Endodermal cell (in vitro differentiated cells): ENCODE measurements at regions not wholly inside any gene's neighbourhood (a gene's known extent, or its start where the extent isn't known, plus 50 kb on each side); places are given as distances from the start of the nearest gene placed in this dataset.

Experiments used
- DNase-seq: peaks from one replicate; pipeline ENCODE4 v3.0.0-alpha.2; 2017
- H3K27ac ChIP-seq: 2 replicates; pipeline ENCODE4 v1.5.1; 2013; ENCODE audit warnings: mild to moderate bottlenecking, low read depth, low read length, moderate library complexity
- H3K27me3 ChIP-seq: 2 replicates; pipeline ENCODE4 v1.6.1; 2013; ENCODE audit warnings: mild to moderate bottlenecking, low read length, moderate library complexity; ENCODE audit not compliant: insufficient read depth, control insufficient read depth, poor library complexity, severe bottlenecking
- H3K36me3 ChIP-seq: 2 replicates; pipeline ENCODE4 v1.7.0; 2013; ENCODE audit warnings: mild to moderate bottlenecking, low read length, moderate library complexity; ENCODE audit not compliant: control insufficient read depth, insufficient read depth
- H3K4me1 ChIP-seq: one replicate; pipeline ENCODE4 v1.7.0; 2013; ENCODE audit warnings: low read length; ENCODE audit not compliant: control insufficient read depth, insufficient read depth
- H3K4me3 ChIP-seq: 2 replicates; pipeline ENCODE4 v1.5.1; 2013; ENCODE audit warnings: mild to moderate bottlenecking, low read length, moderate library complexity
- H3K9ac ChIP-seq: 2 replicates; pipeline ENCODE4 v1.6.1; 2013; ENCODE audit warnings: mild to moderate bottlenecking, low read length, moderate library complexity; ENCODE audit not compliant: poor library complexity, severe bottlenecking; ENCODE audit errors: extremely low read depth
- H3K9me3 ChIP-seq: 2 replicates; pipeline ENCODE4 v1.6.1; 2013; ENCODE audit warnings: mild to moderate bottlenecking, low read length, moderate library complexity; ENCODE audit not compliant: control insufficient read depth
- H3K27ac Mint-ChIP-seq: 2 replicates; pipeline ENCODE4 v1.8.0; 2020; ENCODE audit warnings: mixed read lengths
- H3K27me3 Mint-ChIP-seq: 2 replicates; pipeline ENCODE4 v1.8.0; 2021; ENCODE audit warnings: mild to moderate bottlenecking, mixed read lengths; ENCODE audit not compliant: insufficient read depth
- H3K36me3 Mint-ChIP-seq: 2 replicates; pipeline ENCODE4 v1.8.0; 2020; ENCODE audit warnings: low read depth, mixed read lengths
- H3K4me1 Mint-ChIP-seq: 2 replicates; pipeline ENCODE4 v1.8.0; 2020; ENCODE audit warnings: mixed read lengths
- H3K4me3 Mint-ChIP-seq: 2 replicates; pipeline ENCODE4 v1.8.0; 2020; ENCODE audit warnings: mild to moderate bottlenecking, moderate library complexity, mixed read lengths
- H3K9me3 Mint-ChIP-seq: 2 replicates; pipeline ENCODE4 v1.8.0; 2020; ENCODE audit warnings: mild to moderate bottlenecking, mixed read lengths
- WGBS, 2 experiments: methylation state at CpG; one replicate each; pipeline versions ENCODE4 v1.1.5 to v1.1.7; 2013; ENCODE audit warnings: missing lambda C conversion rate in 2 of 2, mixed read lengths in 1 of 2; ENCODE audit not compliant: insufficient coverage in 1 of 2, insufficient read length in 1 of 2; 5-methylcytosine and 5-hydroxymethylcytosine counted together
- TF ChIP-seq, protein P1 (sequence below): fragments of 200-600 bp; sonication (generic); conservative IDR thresholded peaks from 2 replicates; pipeline ENCODE4 v1.5.0; 2021; ENCODE audit warnings: antibody characterized with exemption, mild to moderate bottlenecking

DNA sequence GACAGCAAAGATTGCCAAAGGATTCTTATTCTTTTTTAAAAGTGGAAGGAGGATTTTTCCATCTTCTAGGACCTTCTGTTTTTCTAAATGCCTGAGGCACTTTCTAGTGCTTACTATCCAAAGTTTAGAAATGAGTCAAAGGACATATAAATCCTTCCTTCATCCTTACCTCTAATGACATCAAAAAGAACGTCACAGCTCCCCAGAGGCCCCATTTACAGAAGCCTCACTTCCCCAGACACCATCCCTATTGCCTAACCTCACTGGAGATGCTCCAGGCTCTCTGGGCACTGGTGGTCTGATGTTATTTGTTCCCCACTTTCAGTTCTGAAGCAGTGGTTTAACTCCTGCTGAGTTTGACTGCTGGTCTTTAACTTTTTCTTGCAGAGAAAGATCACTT lies 504.3 kb downstream of the AGTPBP1 start:
- Mint-ChIP-seq H3K36me3 (no peaks in the 10 kb centered on the region), H3K4me1 (peaks cover 2% of the 10 kb centered on the region), H3K27me3 (peaks cover 8% of the 10 kb centered on the region), H3K27ac (no peak overlapping the region), H3K4me3 (no peak overlapping the region), H3K9me3 (peaks cover 12% of the 10 kb centered on the region)
- no peak overlapping the region for H3K27ac ChIP-seq
- no peak overlapping the region for H3K9ac ChIP-seq
- H3K4me1 ChIP-seq: no peaks in the 10 kb centered on the region
- peaks cover 20% of the 10 kb centered on the region for H3K9me3 ChIP-seq
- no peak for DNase-seq
- no peak overlapping the region for H3K4me3 ChIP-seq
- H3K27me3 ChIP-seq: no peaks in the 10 kb centered on the region
- WGBS, 2 experiments: 35 to 40% methylated on average over 1 of the region's 1 CpG
- TF ChIP-seq, protein P1, sequence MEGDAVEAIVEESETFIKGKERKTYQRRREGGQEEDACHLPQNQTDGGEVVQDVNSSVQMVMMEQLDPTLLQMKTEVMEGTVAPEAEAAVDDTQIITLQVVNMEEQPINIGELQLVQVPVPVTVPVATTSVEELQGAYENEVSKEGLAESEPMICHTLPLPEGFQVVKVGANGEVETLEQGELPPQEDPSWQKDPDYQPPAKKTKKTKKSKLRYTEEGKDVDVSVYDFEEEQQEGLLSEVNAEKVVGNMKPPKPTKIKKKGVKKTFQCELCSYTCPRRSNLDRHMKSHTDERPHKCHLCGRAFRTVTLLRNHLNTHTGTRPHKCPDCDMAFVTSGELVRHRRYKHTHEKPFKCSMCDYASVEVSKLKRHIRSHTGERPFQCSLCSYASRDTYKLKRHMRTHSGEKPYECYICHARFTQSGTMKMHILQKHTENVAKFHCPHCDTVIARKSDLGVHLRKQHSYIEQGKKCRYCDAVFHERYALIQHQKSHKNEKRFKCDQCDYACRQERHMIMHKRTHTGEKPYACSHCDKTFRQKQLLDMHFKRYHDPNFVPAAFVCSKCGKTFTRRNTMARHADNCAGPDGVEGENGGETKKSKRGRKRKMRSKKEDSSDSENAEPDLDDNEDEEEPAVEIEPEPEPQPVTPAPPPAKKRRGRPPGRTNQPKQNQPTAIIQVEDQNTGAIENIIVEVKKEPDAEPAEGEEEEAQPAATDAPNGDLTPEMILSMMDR: no peak
- H3K36me3 ChIP-seq: no peaks in the 10 kb centered on the region

DNA sequence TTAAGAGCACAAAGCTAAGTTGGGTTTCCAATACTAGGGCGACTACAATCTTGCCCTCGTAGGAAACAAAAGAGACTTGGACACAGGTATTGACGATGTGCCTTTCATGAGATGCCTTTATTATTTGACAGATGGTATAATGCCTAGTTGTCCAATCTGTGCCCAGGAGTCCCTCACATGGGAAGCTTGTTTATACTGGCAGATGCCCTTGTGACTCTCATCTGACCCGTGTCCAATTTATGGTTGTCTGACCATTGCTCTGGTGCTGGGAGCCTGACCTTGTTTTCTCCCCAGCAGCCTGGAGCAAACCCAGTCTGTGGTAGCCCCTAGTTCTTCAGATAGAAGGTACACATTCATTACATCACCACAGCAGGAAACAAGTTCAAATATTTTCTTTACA lies 511.7 kb downstream of the AGTPBP1 start:
- Mint-ChIP-seq H3K27me3 (peaks cover 8% of the 10 kb centered on the region), H3K36me3 (no peaks in the 10 kb centered on the region), H3K9me3 (no peaks in the 10 kb centered on the region), H3K4me3 (no peak overlapping the region), H3K4me1 (peaks cover 2% of the 10 kb centered on the region), H3K27ac (no peak overlapping the region)
- Histone ChIP-seq H3K4me1 (no peaks in the 10 kb centered on the region), H3K36me3 (no peaks in the 10 kb centered on the region), H3K27ac (no peak overlapping the region), H3K9me3 (no peaks in the 10 kb centered on the region), H3K4me3 (no peak overlapping the region), H3K27me3 (no peaks in the 10 kb centered on the region), H3K9ac (no peak overlapping the region)
- DNase-seq: no peak
- TF ChIP-seq, protein P1: no peak
- 64 to 79% methylated on average over 4 of the region's 4 CpGs for WGBS, 2 experiments

- H3K36me3 ChIP-seq: no peaks in the 10 kb centered on the region
- H3K9ac ChIP-seq: no peak overlapping the region
- H3K4me1 Mint-ChIP-seq: peaks cover 2% of the 10 kb centered on the region
- no peak overlapping the region for H3K4me3 Mint-ChIP-seq
- H3K4me1 ChIP-seq: no peaks in the 10 kb centered on the region
- no peak overlapping the region for H3K27ac ChIP-seq
- H3K4me3 ChIP-seq: no peak overlapping the region
- H3K9me3 ChIP-seq: no peaks in the 10 kb centered on the region
- TF ChIP-seq, protein P1: no peak
- H3K9me3 Mint-ChIP-seq: no peaks in the 10 kb centered on the region
- H3K27me3 ChIP-seq: no peaks in the 10 kb centered on the region
- H3K27ac Mint-ChIP-seq: no peak overlapping the region
- no peak for DNase-seq
- no peaks in the 10 kb centered on the region for H3K36me3 Mint-ChIP-seq
- H3K27me3 Mint-ChIP-seq: peaks cover 8% of the 10 kb centered on the region
- WGBS, 2 experiments: 93 to 95% methylated on average over 8 to 9 of the region's 9 CpGs
Measured at GRCh38 chr9:85228111-85228855, 513.5 kb downstream of the AGTPBP1 start.
